ENCODE measurements at regions not wholly inside any gene's neighbourhood (a gene's known extent, or its start where the extent isn't known, plus 50 kb on each side); places are given as distances from the start of the nearest gene placed in this dataset.

- in situ Hi-C loops (cut with MboI; ENCODE audit: low sequenced_read_pairs), result no loop called here
These were observed 55.7 kb upstream of the SLC44A1 start for GRCh38 chr9:105188746-105189145.

- in situ Hi-C loops (cut with MboI; ENCODE audit: low sequenced_read_pairs), result no loop called here
These were observed 52.8 kb upstream of the SLC44A1 start for GRCh38 chr9:105191508-105192121.

- in situ Hi-C loops (cut with MboI; ENCODE audit: low sequenced_read_pairs), result no loop called here
These were observed 50.9 kb upstream of the SLC44A1 start for GRCh38 chr9:105193560-105193959.

- in situ Hi-C loops (cut with MboI; ENCODE audit: low sequenced_read_pairs), result no loop called here
These were observed 50.2 kb upstream of the SLC44A1 start for GRCh38 chr9:105194234-105194633.

Measured in HL-60/S4 (cell line).